IPS DF 6.9 (cell line): ENCODE measurements at regions not wholly inside any gene's neighbourhood (a gene's known extent, or its start where the extent isn't known, plus 50 kb on each side); places are given as distances from the start of the nearest gene placed in this dataset.

Experiments used
- DNase-seq: peaks from one replicate; pipeline ENCODE4 v3.0.0-alpha.2; 2013; ENCODE audit warnings: low read depth, low spot score
- H3K27ac ChIP-seq: one replicate; pipeline ENCODE4 v1.5.1; 2013; ENCODE audit warnings: low read length, control low read depth
- H3K27me3 ChIP-seq: 2 replicates; pipeline ENCODE4 v1.6.1; 2013; ENCODE audit warnings: mild to moderate bottlenecking, low read length; ENCODE audit not compliant: control insufficient read depth, insufficient read depth
- H3K36me3 ChIP-seq: 2 replicates; pipeline ENCODE4 v1.6.1; 2013; ENCODE audit warnings: low read length; ENCODE audit not compliant: control insufficient read depth, insufficient read depth
- H3K4me1 ChIP-seq: 2 replicates; pipeline ENCODE4 v1.6.1; 2013; ENCODE audit warnings: low read length; ENCODE audit not compliant: control insufficient read depth, insufficient read depth
- H3K4me3 ChIP-seq: 2 replicates; pipeline ENCODE4 v1.5.1; 2013; ENCODE audit warnings: mild to moderate bottlenecking, low read length
- H3K9me3 ChIP-seq: 2 replicates; pipeline ENCODE4 v1.6.1; 2013; ENCODE audit warnings: low read length, inconsistent platforms; ENCODE audit not compliant: control insufficient read depth, insufficient read depth
- WGBS: extraction: QIAGEN DNeasy Blood & Tissue Kit; methylation state at CpG from one replicate; pipeline ENCODE4 v1.1.7; 2013; ENCODE audit warnings: mixed read lengths, missing lambda C conversion rate; ENCODE audit not compliant: insufficient read length, insufficient coverage; 5-methylcytosine and 5-hydroxymethylcytosine counted together

DNA sequence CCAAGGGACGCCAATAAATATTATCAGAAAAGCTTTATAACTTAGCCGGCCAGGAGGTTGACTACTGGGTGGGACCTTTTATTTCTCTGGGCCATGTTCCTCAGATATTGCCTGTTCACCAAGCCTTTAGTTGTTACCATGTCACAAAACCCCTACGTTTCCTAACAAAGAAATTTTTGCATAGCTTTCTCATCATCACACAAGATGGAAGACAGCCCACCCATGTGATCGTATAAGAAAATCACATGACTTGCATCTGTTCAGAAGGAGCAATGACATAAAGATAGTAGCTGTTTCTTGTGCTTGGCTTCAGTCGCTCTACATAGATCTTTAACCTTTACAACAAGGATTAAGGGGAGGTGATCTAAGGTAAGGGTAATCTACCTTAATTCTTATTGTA lies 88.9 kb upstream of the NGF start:
- H3K9me3 ChIP-seq = no peaks in the 10 kb centered on the region
- no peak overlapping the region for H3K4me3 ChIP-seq
- H3K27ac ChIP-seq = no peak overlapping the region
- DNase-seq = no peak
- H3K4me1 ChIP-seq = 0 out of 2 replicates have a peak, but pooled peaks cover 1% of the 10 kb centered on the region
- no CpG with 5 or more reads among the region's 5 CpGs for WGBS
- no peaks in the 10 kb centered on the region for H3K36me3 ChIP-seq
- no peaks in the 10 kb centered on the region for H3K27me3 ChIP-seq

DNA sequence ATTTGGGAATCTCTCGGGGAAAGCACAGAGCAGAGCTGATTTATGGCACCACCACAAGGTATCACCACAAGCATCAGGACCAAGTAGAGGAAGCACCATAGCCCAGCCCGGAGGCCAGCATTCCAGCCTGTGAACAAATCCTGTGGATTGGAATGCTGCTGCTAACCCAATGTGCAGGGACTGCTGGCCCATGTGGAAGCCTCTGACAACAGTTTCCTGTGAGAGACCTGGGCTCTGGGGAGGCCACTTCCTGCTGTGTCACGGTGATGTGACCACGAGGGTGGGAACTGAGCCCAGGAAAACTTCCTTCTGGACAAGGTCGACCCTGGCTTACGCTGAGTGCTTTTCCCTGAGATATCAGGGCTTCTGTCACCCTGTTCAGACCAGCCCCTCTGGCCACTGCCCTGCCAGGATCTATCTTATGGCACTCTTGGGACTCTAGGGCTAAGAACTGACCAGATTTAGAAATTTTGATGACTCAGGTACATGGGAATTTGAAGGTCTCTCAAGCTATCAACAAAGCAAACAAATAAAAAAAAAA lies 88.3 kb upstream of the NGF start:
- Histone ChIP-seq H3K27me3 (no peaks in the 10 kb centered on the region), H3K27ac (no peak overlapping the region), H3K4me3 (no peak overlapping the region), H3K4me1 (0 out of 2 replicates have a peak, but pooled peaks cover 1% of the 10 kb centered on the region), H3K36me3 (no peaks in the 10 kb centered on the region), H3K9me3 (no peaks in the 10 kb centered on the region)
- WGBS = no CpG with 5 or more reads among the region's 6 CpGs
- no peak for DNase-seq

DNA sequence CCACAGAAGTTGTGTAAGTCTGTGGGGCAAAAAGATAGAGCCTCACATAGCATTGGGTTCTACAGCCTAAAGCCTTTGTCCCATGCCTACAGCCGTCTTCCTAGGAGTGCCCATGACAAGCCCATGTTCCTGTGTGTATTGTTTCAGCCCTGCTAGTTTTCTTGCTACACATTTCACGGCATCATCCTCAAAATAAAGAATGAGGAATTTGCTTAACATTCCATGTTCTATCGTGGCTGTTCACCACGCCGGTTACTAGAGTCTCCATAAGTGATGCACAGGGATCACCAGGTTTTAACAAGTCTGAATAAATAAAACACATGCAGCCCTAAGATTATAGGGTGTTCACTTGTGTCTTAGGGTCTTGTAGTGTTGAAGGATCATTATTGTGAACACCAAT lies 87.4 kb upstream of the NGF start:
- Histone ChIP-seq H3K4me1 (no peaks in the 10 kb centered on the region), H3K27me3 (no peaks in the 10 kb centered on the region), H3K27ac (no peak overlapping the region), H3K4me3 (no peak overlapping the region), H3K9me3 (no peaks in the 10 kb centered on the region), H3K36me3 (no peaks in the 10 kb centered on the region)
- WGBS = no CpG with 5 or more reads among the region's 5 CpGs
- DNase-seq = no peak

DNA sequence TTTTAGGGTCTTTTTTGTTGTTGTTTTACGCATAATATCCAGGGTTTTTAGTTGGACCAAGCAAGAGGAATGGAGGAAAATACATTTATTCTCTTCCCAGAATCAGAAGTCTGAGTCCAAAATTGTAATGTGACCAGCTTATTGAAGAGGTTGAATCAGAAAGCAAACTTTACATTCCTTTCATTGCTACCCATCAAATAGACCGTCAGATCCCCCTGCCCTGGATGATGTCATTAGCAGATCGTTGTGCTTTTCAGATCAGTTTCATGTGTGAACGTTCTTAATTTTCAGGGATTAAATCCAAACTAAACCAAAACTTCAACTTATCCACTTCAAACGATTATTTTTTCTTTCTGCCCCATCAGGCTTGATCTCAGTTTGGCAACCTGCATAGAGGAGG lies 85.7 kb upstream of the NGF start:
- WGBS = 100% methylated on average over 1 of the region's 5 CpGs
- Histone ChIP-seq H3K4me3 (no peak overlapping the region), H3K27ac (no peak overlapping the region), H3K27me3 (no peaks in the 10 kb centered on the region), H3K4me1 (no peaks in the 10 kb centered on the region), H3K36me3 (no peaks in the 10 kb centered on the region), H3K9me3 (no peaks in the 10 kb centered on the region)
- DNase-seq = no peak

DNA sequence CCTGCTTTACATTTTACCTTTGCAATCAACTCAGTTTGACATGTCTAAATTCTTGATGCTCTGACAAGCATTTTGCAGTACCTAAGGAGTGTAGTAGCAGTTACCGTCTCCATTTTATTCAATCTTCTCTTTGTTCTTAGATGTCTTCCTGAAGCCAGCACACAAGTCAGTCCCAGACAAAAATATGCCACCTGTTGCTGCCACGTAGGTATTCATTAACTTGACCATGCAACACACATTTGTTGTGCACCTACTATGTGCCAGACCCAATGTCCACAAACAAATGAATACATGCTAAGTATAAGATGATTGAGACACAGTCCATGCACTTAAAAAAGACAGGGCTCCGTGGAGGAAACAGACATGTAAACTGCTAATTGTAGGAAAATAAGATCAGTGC lies 81.5 kb upstream of the NGF start:
- Histone ChIP-seq H3K9me3 (no peaks in the 10 kb centered on the region), H3K27ac (no peak overlapping the region), H3K4me3 (no peak overlapping the region), H3K4me1 (no peaks in the 10 kb centered on the region), H3K36me3 (no peaks in the 10 kb centered on the region), H3K27me3 (no peaks in the 10 kb centered on the region)
- WGBS = no CpG with 5 or more reads among the region's 3 CpGs
- DNase-seq = no peak

DNA sequence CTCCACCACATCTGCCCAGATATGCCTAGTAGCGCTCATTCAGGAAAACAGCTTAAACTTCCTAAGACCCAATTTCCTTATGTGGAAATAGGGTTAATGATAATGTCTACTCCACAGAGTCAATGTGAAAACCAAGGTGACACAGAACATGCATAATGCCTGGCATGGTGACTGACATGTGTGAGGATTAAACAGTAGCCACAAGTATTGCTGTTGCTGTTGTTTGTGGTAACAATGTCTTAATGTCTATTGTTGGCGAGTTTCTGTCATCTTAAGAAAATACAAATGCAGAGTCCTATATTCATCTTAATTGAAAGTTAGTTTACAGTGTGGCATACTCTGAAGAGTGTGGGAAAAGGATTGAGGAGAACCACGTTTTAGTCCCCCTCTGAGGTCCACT lies 75.6 kb upstream of the NGF start:
- WGBS = no CpG with 5 or more reads among the region's 3 CpGs
- Histone ChIP-seq H3K4me1 (no peaks in the 10 kb centered on the region), H3K36me3 (no peaks in the 10 kb centered on the region), H3K27me3 (no peaks in the 10 kb centered on the region; the same call in 1 of the 2 replicates), H3K9me3 (no peaks in the 10 kb centered on the region), H3K27ac (no peak overlapping the region), H3K4me3 (no peak overlapping the region)
- no peak for DNase-seq

DNA sequence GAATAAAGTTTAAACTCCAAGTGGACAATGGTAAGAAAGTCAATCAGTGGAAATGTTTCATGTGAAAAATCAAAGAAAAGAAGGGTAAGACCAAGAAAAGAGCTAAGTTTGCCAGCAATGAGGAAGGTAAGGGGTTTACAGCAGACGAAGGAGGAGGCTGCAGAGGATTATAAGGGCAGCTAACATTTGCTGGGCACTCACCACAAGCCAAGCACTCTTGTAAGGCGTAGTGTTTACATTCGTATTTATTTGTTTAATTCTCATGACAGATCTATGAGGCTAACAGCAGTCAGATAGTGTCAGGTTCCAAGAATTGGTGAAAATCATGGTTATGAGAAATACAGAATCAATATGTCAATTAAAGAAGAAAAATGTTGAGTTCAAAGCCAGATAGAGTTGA lies 75.2 kb upstream of the NGF start:
- Histone ChIP-seq H3K4me3 (no peak overlapping the region), H3K9me3 (no peaks in the 10 kb centered on the region), H3K27ac (no peak overlapping the region), H3K27me3 (no peaks in the 10 kb centered on the region; the same call in 1 of the 2 replicates), H3K36me3 (no peaks in the 10 kb centered on the region), H3K4me1 (no peaks in the 10 kb centered on the region)
- no peak for DNase-seq
- WGBS = no CpG with 5 or more reads among the region's 3 CpGs

DNA sequence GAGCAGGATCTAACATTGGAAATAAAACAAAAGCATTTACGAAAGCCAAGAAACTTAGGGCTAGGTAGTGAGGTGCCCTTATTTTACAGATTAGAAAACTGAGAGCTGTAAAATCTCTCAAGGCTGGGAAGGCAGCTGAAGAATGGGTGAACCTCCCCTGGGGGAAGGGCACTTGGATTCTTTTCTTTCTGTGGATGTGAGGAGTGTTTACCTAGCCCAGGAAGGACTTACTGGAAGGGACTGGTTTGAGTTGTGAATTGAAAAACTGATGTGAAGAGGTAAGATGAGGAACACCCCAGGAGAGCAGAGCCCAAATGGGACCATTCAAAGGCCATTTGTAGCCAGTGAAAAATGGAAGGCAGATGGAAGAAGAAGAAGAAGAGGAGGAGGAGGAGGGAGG lies 74.7 kb upstream of the NGF start:
- H3K4me3 ChIP-seq = no peak overlapping the region
- no peaks in the 10 kb centered on the region; the same call in 1 of the 2 replicates for H3K27me3 ChIP-seq
- H3K36me3 ChIP-seq = no peaks in the 10 kb centered on the region
- no peak overlapping the region for H3K27ac ChIP-seq
- WGBS = no CpG with 5 or more reads among the region's 1 CpG
- H3K4me1 ChIP-seq = no peaks in the 10 kb centered on the region
- DNase-seq = no peak
- no peaks in the 10 kb centered on the region for H3K9me3 ChIP-seq

DNA sequence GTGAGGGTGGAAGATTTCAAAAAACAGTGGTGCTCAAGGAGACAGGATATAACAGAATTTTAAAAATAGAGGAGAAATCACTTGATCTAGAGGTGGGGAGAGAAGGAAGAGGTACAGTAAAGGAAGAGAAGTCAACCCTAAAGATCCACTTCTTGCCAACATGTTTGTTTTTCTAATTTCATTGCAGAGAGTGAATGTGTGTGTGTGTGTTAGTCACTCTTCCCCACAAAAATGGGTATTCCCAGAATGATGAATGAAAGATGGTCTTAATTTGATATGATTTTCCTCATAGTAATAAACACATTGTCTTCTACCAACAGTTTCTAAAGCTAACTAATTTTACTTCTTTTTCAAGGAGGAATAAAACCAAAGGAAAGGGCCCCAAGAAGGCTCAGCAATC lies 74.2 kb upstream of the NGF start:
- Histone ChIP-seq H3K36me3 (no peaks in the 10 kb centered on the region), H3K4me3 (no peak overlapping the region), H3K4me1 (no peaks in the 10 kb centered on the region), H3K9me3 (no peaks in the 10 kb centered on the region), H3K27me3 (no peaks in the 10 kb centered on the region; the same call in 1 of the 2 replicates), H3K27ac (no peak overlapping the region)
- no peak for DNase-seq

DNA sequence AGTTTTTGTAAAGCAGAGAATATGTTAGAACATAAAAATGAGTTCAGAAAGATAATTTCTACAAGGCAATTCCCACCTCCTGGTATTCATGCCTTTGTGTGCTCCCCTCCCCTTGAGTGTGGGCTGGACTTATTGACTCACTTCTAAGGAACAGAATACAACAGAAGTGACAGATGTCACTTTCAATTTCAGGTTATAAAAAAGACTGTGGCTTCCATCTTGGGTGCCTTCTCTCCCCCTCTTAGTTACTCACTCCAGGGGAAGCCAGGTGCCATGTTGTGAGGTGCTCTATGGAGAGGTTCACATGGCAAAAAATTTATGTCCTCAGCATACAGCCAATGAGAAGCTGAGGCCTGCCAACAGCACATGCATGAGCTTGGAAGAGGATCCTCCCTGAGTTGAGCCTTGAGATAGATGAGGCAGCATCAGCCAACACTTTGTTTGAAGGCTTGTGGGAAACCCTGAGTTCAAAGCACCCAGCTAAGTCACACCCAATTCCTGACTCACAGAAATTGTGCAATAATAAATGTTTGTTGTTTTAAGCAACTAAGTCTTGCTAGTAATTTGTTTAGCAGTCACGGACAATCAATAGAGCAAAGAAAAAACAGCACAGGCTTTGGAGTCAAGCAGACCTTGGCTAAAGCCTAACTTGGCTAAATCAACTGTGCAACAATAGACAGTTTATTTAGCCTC lies 73.5 kb upstream of the NGF start:
- no peak for DNase-seq
- Histone ChIP-seq H3K9me3 (no peaks in the 10 kb centered on the region), H3K4me1 (no peaks in the 10 kb centered on the region), H3K27ac (no peak overlapping the region), H3K27me3 (no peaks in the 10 kb centered on the region; the same call in 1 of the 2 replicates), H3K36me3 (no peaks in the 10 kb centered on the region), H3K4me3 (no peak overlapping the region)
- WGBS = no CpG with 5 or more reads among the region's 1 CpG
